Ishikawa (cell line): ENCODE measurements at regions not wholly inside any gene's neighbourhood (a gene's known extent, or its start where the extent isn't known, plus 50 kb on each side); places are given as distances from the start of the nearest gene placed in this dataset.

Source experiments
- CEBPB ChIP-seq: IDR thresholded peaks from 2 replicates; pipeline ENCODE4 v1.6.1; 2012
- CREB1 ChIP-seq: IDR thresholded peaks from 2 replicates; pipeline ENCODE4 v1.6.1; 2012; ENCODE audit warnings: low read depth
- EGR1 ChIP-seq: IDR thresholded peaks from 2 replicates; pipeline ENCODE4 v1.6.1; 2012
- EP300 ChIP-seq: IDR thresholded peaks from 2 replicates; pipeline ENCODE4 v1.6.1; 2012; ENCODE audit warnings: borderline replicate concordance
- FOXM1 ChIP-seq: IDR thresholded peaks from 2 replicates; pipeline ENCODE4 v1.6.1; 2012; ENCODE audit warnings: low read depth, borderline replicate concordance
- MAX ChIP-seq: IDR thresholded peaks from 2 replicates; pipeline ENCODE4 v1.6.1; 2012
- NFIC ChIP-seq: IDR thresholded peaks from 2 replicates; pipeline ENCODE4 v1.6.1; 2012
- RAD21 ChIP-seq: IDR thresholded peaks from 2 replicates; pipeline ENCODE4 v1.6.1; 2012; ENCODE audit warnings: low read depth
- REST ChIP-seq: IDR thresholded peaks from 2 replicates; pipeline ENCODE4 v1.6.1; 2012; ENCODE audit warnings: low read depth, mild to moderate bottlenecking
- TAF1 ChIP-seq: IDR thresholded peaks from 2 replicates; pipeline ENCODE4 v1.6.1; 2012; ENCODE audit warnings: low read depth, mild to moderate bottlenecking
- TCF12 ChIP-seq: IDR thresholded peaks from 2 replicates; pipeline ENCODE4 v1.6.1; 2012; ENCODE audit warnings: low read depth
- TEAD4 ChIP-seq: IDR thresholded peaks from 2 replicates; pipeline ENCODE4 v1.6.1; 2012
- USF1 ChIP-seq: IDR thresholded peaks from 2 replicates; pipeline ENCODE4 v1.6.1; 2012
- YY1 ChIP-seq: IDR thresholded peaks from 2 replicates; pipeline ENCODE4 v1.6.1; 2012; ENCODE audit warnings: low read depth
- ZBTB7A ChIP-seq: IDR thresholded peaks from 2 replicates; pipeline ENCODE4 v1.6.1; 2012; ENCODE audit warnings: low read depth

GRCh38 chr7:155229548-155230168 lies 68.0 kb upstream of the INSIG1 start:
- TF ChIP-seq EGR1 (no peak), CREB1 (no peak), USF1 (no peak), TCF12 (no peak), MAX (no peak), REST (no peak), TAF1 (no peak), EP300 (no peak), RAD21 (no peak), TEAD4 (no peak), FOXM1 (no peak)

GRCh38 chr7:155230169-155230593 lies 67.5 kb upstream of the INSIG1 start:
- TF ChIP-seq TEAD4 (peak; percentile 93), USF1 (no peak), EGR1 (no peak), TAF1 (no peak), EP300 (peak; percentile 85), RAD21 (no peak), REST (no peak), NFIC (peak; percentile 71), CREB1 (no peak), ZBTB7A (no peak), TCF12 (peak; percentile 91), FOXM1 (no peak), YY1 (no peak), CEBPB (no peak), MAX (peak; percentile 86)

- TF ChIP-seq EP300 (no peak), REST (no peak), YY1 (no peak), CEBPB (no peak), TAF1 (no peak), USF1 (no peak), TEAD4 (no peak), MAX (no peak), NFIC (no peak), TCF12 (no peak), FOXM1 (no peak), RAD21 (no peak), CREB1 (no peak), ZBTB7A (no peak), EGR1 (no peak)
Measured at GRCh38 chr7:155231241-155231800, 66.4 kb upstream of the INSIG1 start.
